Ovary (tissue), 1 donor: ENCODE measurements at regions not wholly inside any gene's neighbourhood (a gene's known extent, or its start where the extent isn't known, plus 50 kb on each side); places are given as distances from the start of the nearest gene placed in this dataset.

Source experiments
- EP300 ChIP-seq: sonication (generic); formaldehyde crosslinking; IDR thresholded peaks from one replicate; pipeline ENCODE4 v1.6.1; 2017; ENCODE audit warnings: antibody characterized with exemption
- POLR2A ChIP-seq: fragments of 450-650 bp; IDR thresholded peaks from one replicate; pipeline ENCODE4 v1.6.1; 2017; ENCODE audit warnings: antibody characterized with exemption, mild to moderate bottlenecking, moderate library complexity

DNA sequence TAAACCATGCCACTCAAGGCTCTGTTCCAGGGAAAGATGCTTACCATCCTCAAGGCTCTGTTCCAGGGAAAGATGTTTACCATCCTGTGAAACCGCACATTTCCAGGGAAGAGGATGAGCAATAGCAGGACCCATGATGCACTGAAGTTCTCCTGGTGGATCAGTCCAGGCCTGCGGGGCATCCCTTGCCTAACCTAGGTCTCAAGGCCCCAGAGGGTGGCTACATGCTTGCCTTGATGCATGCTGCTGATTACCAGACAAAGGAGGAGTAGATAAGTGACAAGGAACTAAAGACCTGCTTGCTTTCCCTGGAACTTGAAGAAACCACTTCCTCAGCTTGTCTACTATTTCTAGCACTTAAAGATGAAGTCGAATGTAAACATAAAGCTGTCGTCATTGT is 111.0 kb upstream of the LINC00305 start:
- TF ChIP-seq EP300 (no peak), POLR2A (no peak)
